Fibroblast of skin of right biceps (primary cell): ENCODE measurements at regions not wholly inside any gene's neighbourhood (a gene's known extent, or its start where the extent isn't known, plus 50 kb on each side); places are given as distances from the start of the nearest gene placed in this dataset.
A peak's percentile ranks its signal among the peaks of the same experiment; 100 is the strongest.
"Not testable (repeated sequence)": the region's sequence is repeated elsewhere in the genome, so short reads cannot be mapped to it uniquely, and the experiment has no call there.

ENCODE experiments used
- DNase-seq: peaks from one replicate; pipeline ENCODE4 v3.0.0-alpha.2; 2013

GRCh38 chr15:98089352-98089751, 128.8 kb downstream of the ARRDC4 start:
- not testable (repeated sequence) for DNase-seq

GRCh38 chr15:98097986-98098385, 137.5 kb downstream of the ARRDC4 start:
- not testable (repeated sequence) for DNase-seq

- not testable (repeated sequence) for DNase-seq
These were observed 140.1 kb downstream of the ARRDC4 start for GRCh38 chr15:98100606-98101005.

GRCh38 chr15:98103570-98103969, 143.1 kb downstream of the ARRDC4 start:
- no peak for DNase-seq

GRCh38 chr15:98104386-98105151, 144.1 kb downstream of the ARRDC4 start:
- not testable (repeated sequence) for DNase-seq

- DNase-seq: not testable (repeated sequence)
These were observed 146.2 kb downstream of the ARRDC4 start for GRCh38 chr15:98106615-98107194.

- DNase-seq: no peak
These were observed 151.3 kb downstream of the ARRDC4 start for GRCh38 chr15:98111806-98112205.

- no peak for DNase-seq
These were observed 152.8 kb downstream of the ARRDC4 start for GRCh38 chr15:98113327-98113726.

- peak; percentile 28 for DNase-seq
These were observed 160.1 kb downstream of the ARRDC4 start for GRCh38 chr15:98120561-98120960.

GRCh38 chr15:98121536-98121935, 161.0 kb downstream of the ARRDC4 start:
- DNase-seq: peak; percentile 4

GRCh38 chr15:98121957-98122356, 161.5 kb downstream of the ARRDC4 start:
- no peak for DNase-seq

GRCh38 chr15:98123297-98123696, 162.8 kb downstream of the ARRDC4 start:
- peak; percentile 27 for DNase-seq

GRCh38 chr15:98123834-98124233, 163.3 kb downstream of the ARRDC4 start:
- peak; percentile 81 for DNase-seq

GRCh38 chr15:98124581-98124980, 164.1 kb downstream of the ARRDC4 start:
- DNase-seq: peak; percentile 71

- peak; percentile 48 for DNase-seq
These were observed 166.0 kb downstream of the ARRDC4 start for GRCh38 chr15:98126326-98127085.

GRCh38 chr15:98127586-98127985, 167.1 kb downstream of the ARRDC4 start:
- no peak for DNase-seq

- no peak for DNase-seq
These were observed 171.4 kb downstream of the ARRDC4 start for GRCh38 chr15:98131924-98132323.

GRCh38 chr15:98134905-98135304, 174.4 kb downstream of the ARRDC4 start:
- no peak for DNase-seq

- DNase-seq: no peak
These were observed 178.4 kb downstream of the ARRDC4 start for GRCh38 chr15:98138910-98139309.

- DNase-seq: no peak
These were observed 178.8 kb downstream of the ARRDC4 start for GRCh38 chr15:98139337-98139736.

GRCh38 chr15:98142572-98142971, 182.1 kb downstream of the ARRDC4 start:
- no peak for DNase-seq

- DNase-seq: no peak
These were observed 182.6 kb downstream of the ARRDC4 start for GRCh38 chr15:98143116-98143515.

GRCh38 chr15:98144388-98144787, 183.9 kb downstream of the ARRDC4 start:
- DNase-seq: no peak
